T-helper 1 cell treated with Interleukin-12 subunit alpha and Interleukin-12 subunit beta and Interleukin-4 antibody, amounts not matched to agents 30 ng/mL and 1 ng/mL, for 36 hours (primary cell): ENCODE measurements at regions not wholly inside any gene's neighbourhood (a gene's known extent, or its start where the extent isn't known, plus 50 kb on each side); places are given as distances from the start of the nearest gene placed in this dataset.
"Not testable (repeated sequence)": the region's sequence is repeated elsewhere in the genome, so short reads cannot be mapped to it uniquely, and the experiment has no call there.

ENCODE experiments used
- intact Hi-C: fragments of 100-400 bp; cut with micrococcal nuclease; formaldehyde crosslinking; loops from one replicate; pipeline ENCODE4 v1.15.1; 2024

GRCh38 chr6:94245395-94245794 is 826.0 kb upstream of the EPHA7 start:
- intact Hi-C loops, result no loop called here

GRCh38 chr6:94238868-94239267 is 819.5 kb upstream of the EPHA7 start:
- intact Hi-C loops, result no loop called here

- intact Hi-C loops, result no loop called here
Measured at GRCh38 chr6:94227741-94228140, 808.4 kb upstream of the EPHA7 start.

- intact Hi-C loops, result no loop called here
Measured at GRCh38 chr6:94217836-94218235, 798.5 kb upstream of the EPHA7 start.

GRCh38 chr6:94215552-94215951 is 796.2 kb upstream of the EPHA7 start:
- intact Hi-C loops, result no loop called here

GRCh38 chr6:94213226-94213625 is 793.9 kb upstream of the EPHA7 start:
- intact Hi-C loops, result no loop called here

- intact Hi-C loops, result no loop called here
Measured at GRCh38 chr6:94196891-94197290, 777.5 kb upstream of the EPHA7 start.

GRCh38 chr6:94190030-94190429 is 770.7 kb upstream of the EPHA7 start:
- intact Hi-C loops, result no loop called here

- intact Hi-C loops, result no loop called here
Measured at GRCh38 chr6:94184666-94185464, 765.5 kb upstream of the EPHA7 start.

- intact Hi-C loops, result no loop called here
Measured at GRCh38 chr6:94177429-94177828, 758.1 kb upstream of the EPHA7 start.

GRCh38 chr6:94175465-94175864 is 756.1 kb upstream of the EPHA7 start:
- intact Hi-C loops, result no loop called here

GRCh38 chr6:94163877-94164276 is 744.5 kb upstream of the EPHA7 start:
- intact Hi-C loops, result no loop called here

- intact Hi-C loops, result no loop called here
Measured at GRCh38 chr6:94150886-94151285, 731.5 kb upstream of the EPHA7 start.

- intact Hi-C loops, result no loop called here
Measured at GRCh38 chr6:94144807-94145206, 725.4 kb upstream of the EPHA7 start.

- intact Hi-C loops, result not testable (repeated sequence)
Measured at GRCh38 chr6:94137178-94137577, 717.8 kb upstream of the EPHA7 start.

GRCh38 chr6:94133106-94133505 is 713.7 kb upstream of the EPHA7 start:
- intact Hi-C loops, result no loop called here

GRCh38 chr6:94131271-94131670 is 711.9 kb upstream of the EPHA7 start:
- intact Hi-C loops, result no loop called here

GRCh38 chr6:94130478-94130877 is 711.1 kb upstream of the EPHA7 start:
- intact Hi-C loops, result no loop called here

- intact Hi-C loops, result no loop called here
Measured at GRCh38 chr6:94129926-94130325, 710.6 kb upstream of the EPHA7 start.

GRCh38 chr6:94127716-94128115 is 708.4 kb upstream of the EPHA7 start:
- intact Hi-C loops, result no loop called here

- intact Hi-C loops, result no loop called here
Measured at GRCh38 chr6:94124333-94124732, 705.0 kb upstream of the EPHA7 start.

GRCh38 chr6:94121094-94121493 is 701.7 kb upstream of the EPHA7 start:
- intact Hi-C loops, result no loop called here

- intact Hi-C loops, result no loop called here
Measured at GRCh38 chr6:94099072-94099471, 679.7 kb upstream of the EPHA7 start.

GRCh38 chr6:94095961-94096360 is 676.6 kb upstream of the EPHA7 start:
- intact Hi-C loops, result no loop called here
